22Rv1 (cell line): ENCODE measurements at regions not wholly inside any gene's neighbourhood (a gene's known extent, or its start where the extent isn't known, plus 50 kb on each side); places are given as distances from the start of the nearest gene placed in this dataset.

Source experiments
- H3K27ac ChIP-seq: fragments of 450-650 bp; 2 replicates; pipeline ENCODE4 v1.5.1; 2017
- CTCF ChIP-seq: fragments of 450-650 bp; IDR thresholded peaks from 2 replicates; pipeline ENCODE4 v1.5.1; 2017; ENCODE audit warnings: mild to moderate bottlenecking
- ZFX ChIP-seq: fragments of 450-650 bp; IDR thresholded peaks from 2 replicates; pipeline ENCODE4 v1.6.1; 2017; ENCODE audit warnings: antibody characterized with exemption, borderline replicate concordance

GRCh38 chr16:73319261-73319660 lies 271.3 kb upstream of the ZFHX3 start:
- TF ChIP-seq ZFX = no peak
- no peak for TF ChIP-seq CTCF
- H3K27ac ChIP-seq = no peak overlapping the region

GRCh38 chr16:73317321-73317857 lies 269.5 kb upstream of the ZFHX3 start:
- TF ChIP-seq CTCF = no peak
- TF ChIP-seq ZFX = no peak
- H3K27ac ChIP-seq = no peak overlapping the region

- H3K27ac ChIP-seq = no peak overlapping the region
- TF ChIP-seq ZFX (no peak), CTCF (no peak)
Measured at GRCh38 chr16:73315645-73316044, 267.7 kb upstream of the ZFHX3 start.

GRCh38 chr16:73313950-73314349 lies 266.0 kb upstream of the ZFHX3 start:
- TF ChIP-seq CTCF = no peak
- no peak for TF ChIP-seq ZFX
- no peak overlapping the region for H3K27ac ChIP-seq

- no peak overlapping the region for H3K27ac ChIP-seq
- TF ChIP-seq CTCF = no peak
- no peak for TF ChIP-seq ZFX
Measured at GRCh38 chr16:73311857-73312723, 264.2 kb upstream of the ZFHX3 start.

GRCh38 chr16:73308771-73309170 lies 260.8 kb upstream of the ZFHX3 start:
- H3K27ac ChIP-seq = no peak overlapping the region
- TF ChIP-seq CTCF (no peak), ZFX (no peak)

- no peak overlapping the region for H3K27ac ChIP-seq
- TF ChIP-seq ZFX (no peak), CTCF (no peak)
Measured at GRCh38 chr16:73306901-73307413, 259.0 kb upstream of the ZFHX3 start.
